ENCODE measurements at regions not wholly inside any gene's neighbourhood (a gene's known extent, or its start where the extent isn't known, plus 50 kb on each side); places are given as distances from the start of the nearest gene placed in this dataset.

DNA sequence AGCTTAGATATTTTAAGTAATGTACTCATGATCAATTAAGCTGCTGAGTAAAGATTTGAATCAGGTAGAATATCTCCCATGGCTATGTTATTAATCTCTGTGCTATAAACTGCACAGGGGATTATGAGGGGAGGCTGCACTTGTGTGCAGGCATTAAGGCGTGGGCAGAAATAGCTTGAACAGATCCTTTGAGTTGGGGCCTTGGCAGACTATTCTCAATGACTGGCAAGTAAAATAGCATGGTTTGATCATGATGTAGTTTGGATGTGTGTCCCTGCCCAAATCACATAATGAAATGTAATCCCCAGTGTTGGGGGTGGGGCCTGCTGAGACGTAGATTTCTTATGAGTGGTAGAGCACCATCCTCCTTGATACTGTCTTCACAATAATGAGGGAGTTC lies 220.3 kb downstream of the PLPP3 start:
- TF ChIP-seq POLR2A (IDR thresholded peaks at IDR 0.05), result no peak
- TF ChIP-seq, protein P1, sequence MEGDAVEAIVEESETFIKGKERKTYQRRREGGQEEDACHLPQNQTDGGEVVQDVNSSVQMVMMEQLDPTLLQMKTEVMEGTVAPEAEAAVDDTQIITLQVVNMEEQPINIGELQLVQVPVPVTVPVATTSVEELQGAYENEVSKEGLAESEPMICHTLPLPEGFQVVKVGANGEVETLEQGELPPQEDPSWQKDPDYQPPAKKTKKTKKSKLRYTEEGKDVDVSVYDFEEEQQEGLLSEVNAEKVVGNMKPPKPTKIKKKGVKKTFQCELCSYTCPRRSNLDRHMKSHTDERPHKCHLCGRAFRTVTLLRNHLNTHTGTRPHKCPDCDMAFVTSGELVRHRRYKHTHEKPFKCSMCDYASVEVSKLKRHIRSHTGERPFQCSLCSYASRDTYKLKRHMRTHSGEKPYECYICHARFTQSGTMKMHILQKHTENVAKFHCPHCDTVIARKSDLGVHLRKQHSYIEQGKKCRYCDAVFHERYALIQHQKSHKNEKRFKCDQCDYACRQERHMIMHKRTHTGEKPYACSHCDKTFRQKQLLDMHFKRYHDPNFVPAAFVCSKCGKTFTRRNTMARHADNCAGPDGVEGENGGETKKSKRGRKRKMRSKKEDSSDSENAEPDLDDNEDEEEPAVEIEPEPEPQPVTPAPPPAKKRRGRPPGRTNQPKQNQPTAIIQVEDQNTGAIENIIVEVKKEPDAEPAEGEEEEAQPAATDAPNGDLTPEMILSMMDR (IDR thresholded peaks at IDR 0.05), result no peak

Measured in tibial nerve (tissue), 3 donors.